Endothelial cell of umbilical vein (primary cell): ENCODE measurements at regions not wholly inside any gene's neighbourhood (a gene's known extent, or its start where the extent isn't known, plus 50 kb on each side); places are given as distances from the start of the nearest gene placed in this dataset.

Experiments
- BruUV-seq: library from RNA; stranded (reverse); fragments of 400-500 nt; replicated peaks from 2 replicates; lab custom pipeline; 2021; lab: Mats Ljungman, UMichigan
- CTCF ChIA-PET: fragments of 300-600, 350-600 bp; sonication (Branson Sonifier 250); formaldehyde crosslinking; loops from one replicate; lab custom pipeline; 2021; ENCODE audit warnings: antibody characterized with exemption, inconsistent platforms; lab: Charles Lee
- POLR2A ChIA-PET: fragments of 300-600, 350-600 bp; sonication (Branson Sonifier 250); formaldehyde crosslinking; loops from one replicate; lab custom pipeline; 2021; ENCODE audit warnings: antibody characterized with exemption, inconsistent platforms; lab: Charles Lee
- DNase-seq: peaks from one replicate; pipeline ENCODE4 v3.0.0-alpha.2; 2011; ENCODE audit warnings: low read depth, low spot score
- FAIRE-seq: peaks from 2 replicates; lab custom pipeline; 2011; peaks lifted over from hg19 to GRCh38; lab: Jason Lieb, UNC
- H2AFZ ChIP-seq: 2 replicates; pipeline ENCODE4 v1.6.0; 2012; ENCODE audit warnings: low read depth, low read length, control low read depth, inconsistent platforms
- H3K27ac ChIP-seq: 2 replicates; pipeline ENCODE4 v1.5.1; 2011; ENCODE audit warnings: low read depth, mild to moderate bottlenecking, control low read depth, low read length, moderate library complexity; ENCODE audit not compliant: insufficient read depth
- H3K27me3 ChIP-seq, 2 experiments: 2 replicates each; pipeline versions ENCODE4 v1.6.0 to v1.6.1; 2011; ENCODE audit warnings: low read length in 2 of 2, mixed read lengths in 1 of 2; ENCODE audit not compliant: control insufficient read depth in 2 of 2, insufficient read depth in 2 of 2
- H3K36me3 ChIP-seq, 2 experiments: 2 replicates in 1 of 2; 3 replicates in 1 of 2; pipeline ENCODE4 v1.5.1; 2011; ENCODE audit warnings: low read length in 2 of 2, mild to moderate bottlenecking in 1 of 2, moderate library complexity in 1 of 2; ENCODE audit not compliant: control insufficient read depth in 2 of 2, insufficient read depth in 2 of 2; ENCODE audit errors: extremely low read depth in 1 of 2
- H3K4me1 ChIP-seq: 3 replicates; pipeline ENCODE4 v1.5.1; 2011; ENCODE audit warnings: mild to moderate bottlenecking, low read length; ENCODE audit not compliant: control insufficient read depth, insufficient read depth; ENCODE audit errors: extremely low read depth
- H3K4me2 ChIP-seq: 2 replicates; pipeline ENCODE4 v1.6.1; 2011; ENCODE audit warnings: low read length, control low read depth, mixed read lengths; ENCODE audit not compliant: insufficient read depth
- H3K4me3 ChIP-seq, 3 experiments: fragments of 200-600 bp in 1 of 3; sonication (generic), shearing (Covaris generic) in 1 of 3; replicated peaks in 1 of 3; 2 replicates each; pipeline ENCODE4 v1.5.1; 2011 to 2016; ENCODE audit warnings: control low read depth in 3 of 3, low read length in 3 of 3, mild to moderate bottlenecking in 2 of 3, inconsistent platforms in 1 of 3, low read depth in 1 of 3, moderate library complexity in 1 of 3; ENCODE audit not compliant: insufficient read depth in 1 of 3
- H3K79me2 ChIP-seq: 2 replicates; pipeline ENCODE4 v1.6.0; 2012; ENCODE audit warnings: low read length, inconsistent platforms; ENCODE audit not compliant: control insufficient read depth, insufficient read depth
- H3K9ac ChIP-seq: replicated peaks from 2 replicates; pipeline ENCODE3; 2011; ENCODE audit warnings: low read length, control low read depth; ENCODE audit not compliant: insufficient read depth; ENCODE audit errors: extremely low read depth
- H3K9me1 ChIP-seq: replicated peaks from 3 replicates; pipeline ENCODE4 v1.6.0; 2011; ENCODE audit warnings: mild to moderate bottlenecking, low read length; ENCODE audit not compliant: control insufficient read depth, insufficient read depth; ENCODE audit errors: extremely low read depth
- H3K9me3 ChIP-seq: replicated peaks from 2 replicates; pipeline ENCODE4 v1.5.1; 2012; ENCODE audit warnings: low read length, inconsistent platforms; ENCODE audit not compliant: control insufficient read depth, insufficient read depth
- H4K20me1 ChIP-seq: replicated peaks from 2 replicates; pipeline ENCODE3; 2011; ENCODE audit warnings: mild to moderate bottlenecking, low read length; ENCODE audit not compliant: control insufficient read depth, insufficient read depth; ENCODE audit errors: extremely low read depth
- CTCF ChIP-seq, 2 donors: IDR thresholded peaks; 1 replicate in 1 of 2; 2 replicates in 1 of 2; pipeline ENCODE4 v1.5.1; 2011; ENCODE audit warnings: low read length in 2 of 2, mild to moderate bottlenecking in 2 of 2, moderate library complexity in 2 of 2, control low read depth in 1 of 2, inconsistent platforms in 1 of 2, low read depth in 1 of 2; ENCODE audit not compliant: insufficient read depth in 1 of 2; ENCODE audit errors: extremely low read depth in 1 of 2
- EZH2 ChIP-seq: IDR thresholded peaks from 2 replicates; pipeline ENCODE4 v1.6.1; 2012; ENCODE audit warnings: borderline replicate concordance, low read depth, mild to moderate bottlenecking, moderate library complexity, low read length, inconsistent platforms; ENCODE audit not compliant: severe bottlenecking
- FOS ChIP-seq: IDR thresholded peaks from 2 replicates; pipeline ENCODE4 v1.6.1; 2011; ENCODE audit warnings: mild to moderate bottlenecking, low read length, moderate library complexity, borderline replicate concordance; ENCODE audit not compliant: insufficient read depth
- GATA2 ChIP-seq: IDR thresholded peaks from 2 replicates; pipeline ENCODE4 v1.7.0; 2011; ENCODE audit warnings: low read depth, mild to moderate bottlenecking, moderate library complexity, mixed read lengths, low read length; ENCODE audit not compliant: insufficient read length, insufficient read depth
- JUN ChIP-seq: IDR thresholded peaks from 2 replicates; pipeline ENCODE4 v1.6.1; 2011; ENCODE audit warnings: borderline replicate concordance, low read depth; ENCODE audit not compliant: insufficient read length, insufficient read depth
- MAX ChIP-seq: IDR thresholded peaks from 2 replicates; pipeline ENCODE4 v1.6.1; 2011; ENCODE audit not compliant: insufficient read depth, insufficient read length
- MYC ChIP-seq: IDR thresholded peaks from one replicate; pipeline ENCODE4 v1.6.1; 2011; ENCODE audit warnings: mild to moderate bottlenecking, low read depth, low read length
- POLR2A ChIP-seq: IDR thresholded peaks from 2 replicates; pipeline ENCODE4 v1.6.1; 2012; ENCODE audit warnings: low read depth, mild to moderate bottlenecking, control low read depth, low read length
- POLR2AphosphoS5 ChIP-seq: IDR thresholded peaks from 2 replicates; pipeline ENCODE4 v1.6.1; 2012; ENCODE audit warnings: low read depth, mild to moderate bottlenecking, control low read depth, low read length, moderate library complexity; ENCODE audit not compliant: insufficient read depth
- dilution Hi-C: fragments of 300-500 bp; cut with MboI; formaldehyde crosslinking; loops from one replicate; pipeline ENCODE4 v1.15.0; 2019; ENCODE audit warnings: low sequenced_read_pairs; ENCODE audit not compliant: extremely low pct_ligation_motif_present
- intact Hi-C: fragments of 100-400 bp; cut with micrococcal nuclease; formaldehyde crosslinking; loops from one replicate; pipeline ENCODE4 v1.10.0; 2022

GRCh38 chr13:33479105-33479504 is 193.6 kb upstream of the STARD13 start:
- Histone ChIP-seq H3K9me3 (peaks cover 10% of the 10 kb centered on the region), H3K4me2 (no peak overlapping the region), H3K4me3 (no peak overlapping the region), H3K36me3 (no peaks in the 10 kb centered on the region), H3K4me1 (no peaks in the 10 kb centered on the region), H3K9me1 (no peaks in the 10 kb centered on the region), H3K27me3 (no peaks in the 10 kb centered on the region), H4K20me1 (no peaks in the 10 kb centered on the region), H3K27ac (no peak overlapping the region), H3K79me2 (no peaks in the 10 kb centered on the region), H3K9ac (no peak overlapping the region), H2AFZ (no peak overlapping the region)
- CTCF ChIA-PET, result no interaction called here
- dilution Hi-C loops (no loop called here), intact Hi-C loops (no loop called here)
- no peak for TF ChIP-seq POLR2A
- no peak for TF ChIP-seq GATA2
- no peak for TF ChIP-seq FOS
- TF ChIP-seq JUN, result no peak
- no peak for TF ChIP-seq MYC
- TF ChIP-seq CTCF (IDR thresholded peaks at IDR 0.05; ENCODE audit: extremely low read depth in 1 of 2, insufficient read depth in 1 of 2, low read depth in 1 of 2, low read length in 2 of 2), result no peak
- no peak for TF ChIP-seq POLR2AphosphoS5
- TF ChIP-seq MAX, result no peak
- TF ChIP-seq EZH2, result no peak
- POLR2A ChIA-PET, result no interaction called here
- BruUV-seq, result no TSS peak
- FAIRE-seq (no peak), DNase-seq (no peak)
